ENCODE measurements at regions not wholly inside any gene's neighbourhood (a gene's known extent, or its start where the extent isn't known, plus 50 kb on each side); places are given as distances from the start of the nearest gene placed in this dataset.
"Not testable (repeated sequence)": the region's sequence is repeated elsewhere in the genome, so short reads cannot be mapped to it uniquely, and the experiment has no call there.

DNA sequence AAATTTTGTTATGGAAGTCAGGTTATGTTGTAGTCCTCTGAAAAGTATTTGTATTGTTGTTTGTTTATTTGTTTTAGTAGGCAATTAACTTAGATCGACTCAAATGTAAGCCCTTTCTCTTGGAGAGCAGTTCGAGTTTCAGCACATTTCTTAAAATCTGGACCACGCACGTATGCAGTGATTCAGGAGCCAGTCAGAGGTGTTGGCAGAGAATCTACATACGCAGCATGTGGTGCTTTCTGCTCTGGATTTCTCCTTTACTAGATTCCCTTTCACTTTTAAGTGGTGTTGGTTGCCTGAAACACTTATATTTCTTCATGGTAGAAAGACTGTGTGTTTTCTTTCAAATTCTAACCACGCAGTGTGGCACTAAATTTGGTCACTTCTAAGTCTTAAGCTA lies 773.9 kb upstream of the LRATD1 start:
- Histone ChIP-seq H3K79me2 (ENCODE audit: control insufficient read depth, low read length) (no peaks in the 10 kb centered on the region), H3K27ac (ENCODE audit: low read depth, low read length) (no peak overlapping the region), H3K9me3 (ENCODE audit: control insufficient read depth, insufficient read depth, low read length) (no peaks in the 10 kb centered on the region), H3K4me3 (ENCODE audit: low read length) (no peak overlapping the region), H3K9me2 (replicated peaks; ENCODE audit: control insufficient read depth, low read length) (no peaks in the 10 kb centered on the region), H4K20me1 (ENCODE audit: control insufficient read depth, insufficient read depth, low read depth, low read length) (no peaks in the 10 kb centered on the region), H3K36me3 (ENCODE audit: control insufficient read depth, low read length) (no peaks in the 10 kb centered on the region), H3K4me2 (ENCODE audit: low read length) (no peak overlapping the region), H3K4me1 (ENCODE audit: control insufficient read depth, low read length) (no peaks in the 10 kb centered on the region), H3K27me3 (ENCODE audit: control insufficient read depth, low read length) (no peaks in the 10 kb centered on the region), H3F3A (ENCODE audit: control insufficient read depth, insufficient read depth) (no peaks in the 10 kb centered on the region)
- TF ChIP-seq, protein P1, sequence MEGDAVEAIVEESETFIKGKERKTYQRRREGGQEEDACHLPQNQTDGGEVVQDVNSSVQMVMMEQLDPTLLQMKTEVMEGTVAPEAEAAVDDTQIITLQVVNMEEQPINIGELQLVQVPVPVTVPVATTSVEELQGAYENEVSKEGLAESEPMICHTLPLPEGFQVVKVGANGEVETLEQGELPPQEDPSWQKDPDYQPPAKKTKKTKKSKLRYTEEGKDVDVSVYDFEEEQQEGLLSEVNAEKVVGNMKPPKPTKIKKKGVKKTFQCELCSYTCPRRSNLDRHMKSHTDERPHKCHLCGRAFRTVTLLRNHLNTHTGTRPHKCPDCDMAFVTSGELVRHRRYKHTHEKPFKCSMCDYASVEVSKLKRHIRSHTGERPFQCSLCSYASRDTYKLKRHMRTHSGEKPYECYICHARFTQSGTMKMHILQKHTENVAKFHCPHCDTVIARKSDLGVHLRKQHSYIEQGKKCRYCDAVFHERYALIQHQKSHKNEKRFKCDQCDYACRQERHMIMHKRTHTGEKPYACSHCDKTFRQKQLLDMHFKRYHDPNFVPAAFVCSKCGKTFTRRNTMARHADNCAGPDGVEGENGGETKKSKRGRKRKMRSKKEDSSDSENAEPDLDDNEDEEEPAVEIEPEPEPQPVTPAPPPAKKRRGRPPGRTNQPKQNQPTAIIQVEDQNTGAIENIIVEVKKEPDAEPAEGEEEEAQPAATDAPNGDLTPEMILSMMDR (IDR thresholded peaks at IDR 0.05; ENCODE audit: low read depth, low read length, poor library complexity, severe bottlenecking) = no peak
- TF ChIP-seq EZH2phosphoT487 (IDR thresholded peaks at IDR 0.05; ENCODE audit: borderline replicate concordance, low read length) = no peak

DNA sequence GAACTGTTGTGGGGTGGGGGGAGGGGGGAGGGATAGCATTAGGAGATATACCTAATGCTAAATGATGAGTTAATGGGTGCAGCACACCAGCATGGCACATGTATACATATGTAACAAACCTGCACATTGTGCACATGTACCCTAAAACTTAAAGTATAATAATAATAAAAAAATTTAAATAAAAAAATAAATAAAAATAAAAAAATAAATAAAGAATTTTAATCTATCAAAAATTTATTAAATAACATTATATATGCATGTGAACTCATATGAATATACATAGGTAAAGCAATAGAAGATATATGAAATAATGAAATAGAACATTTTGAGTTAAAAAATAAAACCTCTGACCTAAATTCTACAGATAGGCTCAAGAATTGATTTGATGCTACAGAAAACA lies 764.2 kb upstream of the LRATD1 start:
- not testable (repeated sequence) for H3K4me2 ChIP-seq (ENCODE audit: low read length); H4K20me1 ChIP-seq (ENCODE audit: control insufficient read depth, insufficient read depth, low read depth, low read length)

GRCh38 chr2:13876491-13877037 lies 756.0 kb upstream of the LRATD1 start:
- no peaks in the 10 kb centered on the region for H3K27me3 ChIP-seq (ENCODE audit: control insufficient read depth, low read length)
- no peak overlapping the region for H3K4me3 ChIP-seq (ENCODE audit: low read length)

More for the DNA sequence above, 764.2 kb upstream of the LRATD1 start:
- not testable (repeated sequence) for H3F3A ChIP-seq (ENCODE audit: control insufficient read depth, insufficient read depth); H3K27ac ChIP-seq (ENCODE audit: low read depth, low read length); H3K9me3 ChIP-seq (ENCODE audit: control insufficient read depth, insufficient read depth, low read length); H3K9me2 ChIP-seq (replicated peaks; ENCODE audit: control insufficient read depth, low read length); H3K27me3 ChIP-seq (ENCODE audit: control insufficient read depth, low read length); H3K79me2 ChIP-seq (ENCODE audit: control insufficient read depth, low read length); H3K36me3 ChIP-seq (ENCODE audit: control insufficient read depth, low read length); H3K4me3 ChIP-seq (ENCODE audit: low read length); H3K4me1 ChIP-seq (ENCODE audit: control insufficient read depth, low read length)

DNA sequence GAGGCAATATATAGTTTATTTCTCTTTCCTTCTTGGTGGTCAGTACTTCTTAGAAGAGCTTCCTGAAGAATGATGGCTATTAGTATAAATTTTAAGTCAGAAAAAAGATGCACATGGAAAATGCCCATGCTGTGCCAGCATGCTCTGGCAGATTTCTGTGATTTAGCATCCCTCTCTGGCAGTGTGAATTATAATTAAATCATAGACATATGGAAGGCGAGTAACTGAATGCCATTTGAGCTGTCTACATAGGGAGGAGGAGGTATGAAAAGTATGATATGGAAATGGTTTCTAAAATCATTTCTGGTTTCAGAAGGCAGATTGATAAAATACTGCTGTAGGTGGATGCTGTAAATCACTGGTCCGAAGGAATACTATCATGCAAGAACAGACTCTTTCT lies 754.9 kb upstream of the LRATD1 start:
- no peak overlapping the region for H3K27ac ChIP-seq (ENCODE audit: low read depth, low read length)
- no peak for TF ChIP-seq EZH2phosphoT487 (IDR thresholded peaks at IDR 0.05; ENCODE audit: borderline replicate concordance, low read length)
- TF ChIP-seq, protein P1 (IDR thresholded peaks at IDR 0.05; ENCODE audit: low read depth, low read length, poor library complexity, severe bottlenecking) = no peak
- no peaks in the 10 kb centered on the region for H4K20me1 ChIP-seq (ENCODE audit: control insufficient read depth, insufficient read depth, low read depth, low read length)

More at GRCh38 chr2:13876491-13877037, 756.0 kb upstream of the LRATD1 start:
- no peaks in the 10 kb centered on the region for H3K36me3 ChIP-seq (ENCODE audit: control insufficient read depth, low read length)
- H3K9me3 ChIP-seq (ENCODE audit: control insufficient read depth, insufficient read depth, low read length) = no peaks in the 10 kb centered on the region
- TF ChIP-seq EZH2phosphoT487 (IDR thresholded peaks at IDR 0.05; ENCODE audit: borderline replicate concordance, low read length) = no peak
- TF ChIP-seq, protein P1 (IDR thresholded peaks at IDR 0.05; ENCODE audit: low read depth, low read length, poor library complexity, severe bottlenecking) = no peak
- no peaks in the 10 kb centered on the region for H4K20me1 ChIP-seq (ENCODE audit: control insufficient read depth, insufficient read depth, low read depth, low read length)
- H3F3A ChIP-seq (ENCODE audit: control insufficient read depth, insufficient read depth) = no peaks in the 10 kb centered on the region
- no peak overlapping the region for H3K27ac ChIP-seq (ENCODE audit: low read depth, low read length)
- H3K4me1 ChIP-seq (ENCODE audit: control insufficient read depth, low read length) = no peaks in the 10 kb centered on the region
- H3K4me2 ChIP-seq (ENCODE audit: low read length) = no peak overlapping the region
- H3K9me2 ChIP-seq (replicated peaks; ENCODE audit: control insufficient read depth, low read length) = no peaks in the 10 kb centered on the region
- H3K79me2 ChIP-seq (ENCODE audit: control insufficient read depth, low read length) = no peaks in the 10 kb centered on the region

More for the DNA sequence above, 754.9 kb upstream of the LRATD1 start:
- no peaks in the 10 kb centered on the region for H3K27me3 ChIP-seq (ENCODE audit: control insufficient read depth, low read length)
- H3K9me2 ChIP-seq (replicated peaks; ENCODE audit: control insufficient read depth, low read length) = no peaks in the 10 kb centered on the region
- H3K9me3 ChIP-seq (ENCODE audit: control insufficient read depth, insufficient read depth, low read length) = no peaks in the 10 kb centered on the region
- H3K4me3 ChIP-seq (ENCODE audit: low read length) = no peak overlapping the region
- H3K36me3 ChIP-seq (ENCODE audit: control insufficient read depth, low read length) = no peaks in the 10 kb centered on the region
- H3F3A ChIP-seq (ENCODE audit: control insufficient read depth, insufficient read depth) = no peaks in the 10 kb centered on the region
- H3K79me2 ChIP-seq (ENCODE audit: control insufficient read depth, low read length) = no peaks in the 10 kb centered on the region
- no peak overlapping the region for H3K4me2 ChIP-seq (ENCODE audit: low read length)
- no peaks in the 10 kb centered on the region for H3K4me1 ChIP-seq (ENCODE audit: control insufficient read depth, low read length)

All from DOHH2 (cell line).